SK-N-SH (cell line): ENCODE measurements at regions not wholly inside any gene's neighbourhood (a gene's known extent, or its start where the extent isn't known, plus 50 kb on each side); places are given as distances from the start of the nearest gene placed in this dataset.

Experiments
- CTCF ChIA-PET: fragments of 300-600, 350-600 bp; formaldehyde crosslinking; extraction: SDS; loops from one replicate; lab custom pipeline; 2021; lab: Yijun Ruan, JAX
- POLR2A ChIA-PET: fragments of 350-600 bp; sonication (Branson Sonifier 250); formaldehyde crosslinking; extraction: SDS; loops from one replicate; lab custom pipeline; 2020; ENCODE audit warnings: antibody characterized with exemption, inconsistent platforms; lab: Yijun Ruan, JAX
- DNase-seq: peaks from one replicate; pipeline ENCODE4 v3.0.0; 2012
- H2AFZ ChIP-seq: fragments of 200-600 bp; sonication (generic); 2 replicates; pipeline ENCODE4 v1.8.1; 2016; ENCODE audit warnings: antibody characterized with exemption, mild to moderate bottlenecking, low read depth
- H3F3A ChIP-seq: fragments of 200-600 bp; sonication (generic); replicated peaks from 2 replicates; pipeline ENCODE3; 2016; ENCODE audit warnings: antibody characterized with exemption, mild to moderate bottlenecking; ENCODE audit not compliant: insufficient read depth
- H3K27ac ChIP-seq, 2 experiments: fragments of 200-500 bp in 1 of 2; fragments of 200-600 bp in 1 of 2; sonication (Bioruptor generic) in 1 of 2; sonication (generic), shearing (Covaris generic) in 1 of 2; 2 replicates each; pipeline versions ENCODE4 v1.5.1 to v1.6.1; 2014 to 2016; ENCODE audit warnings: low read depth in 2 of 2, inconsistent platforms in 1 of 2, low read length in 1 of 2, mild to moderate bottlenecking in 1 of 2, mixed read lengths in 1 of 2
- H3K27me3 ChIP-seq: fragments of 200-600 bp; sonication (generic), shearing (Covaris generic); 2 replicates; pipeline ENCODE4 v1.6.1; 2016; ENCODE audit warnings: mixed run types; ENCODE audit not compliant: insufficient read depth
- H3K36me3 ChIP-seq, 2 experiments: fragments of 200-500 bp in 1 of 2; fragments of 200-600 bp in 1 of 2; sonication (Bioruptor generic) in 1 of 2; sonication (generic) in 1 of 2; replicated peaks in 1 of 2; 2 replicates each; pipeline versions ENCODE3 to v1.5.1; 2014 to 2016; ENCODE audit warnings: low read length in 1 of 2, mild to moderate bottlenecking in 1 of 2; ENCODE audit not compliant: insufficient read depth in 2 of 2, control insufficient read depth in 1 of 2
- H3K4me1 ChIP-seq, 2 experiments: fragments of 200-500 bp in 1 of 2; fragments of 200-600 bp in 1 of 2; sonication (Bioruptor generic) in 1 of 2; sonication (generic), shearing (Covaris generic) in 1 of 2; 2 replicates each; pipeline versions ENCODE4 v1.5.1 to v1.6.1; 2014 to 2016; ENCODE audit warnings: low read depth in 1 of 2, low read length in 1 of 2, mixed run types in 1 of 2; ENCODE audit not compliant: insufficient read depth in 2 of 2, control insufficient read depth in 1 of 2
- H3K4me2 ChIP-seq: fragments of 200-600 bp; sonication (generic), shearing (Covaris generic); 2 replicates; pipeline ENCODE4 v1.6.1; 2017; ENCODE audit warnings: mixed run types
- H3K4me3 ChIP-seq, 2 experiments: fragments of 200-500 bp in 1 of 2; fragments of 200-600 bp in 1 of 2; sonication (Bioruptor generic) in 1 of 2; sonication (generic), shearing (Covaris generic) in 1 of 2; 2 replicates each; pipeline versions ENCODE4 v1.5.1 to v1.8.1; 2014 to 2016; ENCODE audit warnings: low read depth in 2 of 2, inconsistent platforms in 1 of 2, low read length in 1 of 2, mild to moderate bottlenecking in 1 of 2, mixed read lengths in 1 of 2, moderate library complexity in 1 of 2
- H3K79me2 ChIP-seq: fragments of 200-600 bp; sonication (generic); 2 replicates; pipeline ENCODE4 v1.8.1; 2017; ENCODE audit warnings: mild to moderate bottlenecking; ENCODE audit not compliant: insufficient read depth
- H3K9ac ChIP-seq: fragments of 200-600 bp; sonication (generic); 2 replicates; pipeline ENCODE4 v1.6.1; 2017; ENCODE audit warnings: mixed run types
- H3K9me2 ChIP-seq: fragments of 200-600 bp; sonication (generic); 2 replicates; pipeline ENCODE4 v1.6.1; 2017; ENCODE audit warnings: mixed run types
- H3K9me3 ChIP-seq: fragments of 200-600 bp; sonication (generic); 2 replicates; pipeline ENCODE4 v1.6.1; 2017; ENCODE audit warnings: mixed run types, mild to moderate bottlenecking, moderate library complexity
- H4K20me1 ChIP-seq: fragments of 200-600 bp; sonication (generic); 2 replicates; pipeline ENCODE4 v1.6.1; 2017; ENCODE audit warnings: mild to moderate bottlenecking, mixed run types; ENCODE audit not compliant: insufficient read depth
- ELF1 ChIP-seq: IDR thresholded peaks from 2 replicates; pipeline ENCODE4 v1.4.0; 2012
- EP300 ChIP-seq, 2 experiments: IDR thresholded peaks; 2 replicates each; pipeline versions ENCODE4 v1.4.0 to v1.6.1; 2012; ENCODE audit warnings: borderline replicate concordance in 1 of 2, low read depth in 1 of 2, low read length in 1 of 2
- EZH2phosphoT487 ChIP-seq: fragments of 200-600 bp; sonication (generic); IDR thresholded peaks from 2 replicates; pipeline ENCODE4 v1.6.1; 2017; ENCODE audit warnings: low read depth, mixed run types, mild to moderate bottlenecking, antibody characterized with exemption, moderate library complexity, borderline replicate concordance
- FOXJ3 ChIP-seq: sonication (generic); formaldehyde crosslinking; IDR thresholded peaks from 2 replicates; pipeline ENCODE4 v1.5.1; 2020; ENCODE audit warnings: mild to moderate bottlenecking, missing genetic modification reagents
- FOXM1 ChIP-seq: IDR thresholded peaks from 2 replicates; pipeline ENCODE4 v1.4.0; 2012; ENCODE audit warnings: low read depth, mild to moderate bottlenecking
- GABPA ChIP-seq: IDR thresholded peaks from 2 replicates; pipeline ENCODE4 v1.4.0; 2012; ENCODE audit warnings: low read depth, mild to moderate bottlenecking
- GATA2 ChIP-seq: sonication (generic); formaldehyde crosslinking; IDR thresholded peaks from 2 replicates; pipeline ENCODE4 v1.5.0; 2020; ENCODE audit warnings: mild to moderate bottlenecking, missing genetic modification reagents
- JUND ChIP-seq: IDR thresholded peaks from 2 replicates; pipeline ENCODE4 v1.4.0; 2012
- MAX ChIP-seq: IDR thresholded peaks from 2 replicates; pipeline ENCODE4 v1.4.0; 2012; ENCODE audit warnings: low read depth
- MEF2A ChIP-seq: IDR thresholded peaks from 2 replicates; pipeline ENCODE4 v1.4.0; 2012; ENCODE audit warnings: low read depth, borderline replicate concordance
- MXI1 ChIP-seq: IDR thresholded peaks from 2 replicates; pipeline ENCODE4 v1.6.1; 2012; ENCODE audit warnings: mild to moderate bottlenecking, low read depth, low read length, improper control_type of control experiment
- NFIC ChIP-seq: IDR thresholded peaks from 2 replicates; pipeline ENCODE4 v1.4.0; 2012; ENCODE audit warnings: borderline replicate concordance
- NRF1 ChIP-seq: IDR thresholded peaks from 2 replicates; pipeline ENCODE4 v1.6.1; 2012; ENCODE audit warnings: low read depth, mild to moderate bottlenecking, low read length
- RXRA ChIP-seq: IDR thresholded peaks from 2 replicates; pipeline ENCODE4 v1.4.0; 2012; ENCODE audit warnings: low read depth, mild to moderate bottlenecking, borderline replicate concordance
- SMC3 ChIP-seq: IDR thresholded peaks from 2 replicates; pipeline ENCODE4 v1.6.1; 2012; ENCODE audit warnings: low read depth, low read length, improper control_type of control experiment
- TAF1 ChIP-seq: IDR thresholded peaks from 2 replicates; pipeline ENCODE4 v1.6.1; 2012; ENCODE audit warnings: low read depth, mild to moderate bottlenecking, low read length, moderate library complexity, borderline replicate concordance
- TCF12 ChIP-seq: IDR thresholded peaks from 2 replicates; pipeline ENCODE4 v1.4.0; 2012
- TEAD4 ChIP-seq: IDR thresholded peaks from 2 replicates; pipeline ENCODE4 v1.4.0; 2012; ENCODE audit warnings: mild to moderate bottlenecking, borderline replicate concordance; ENCODE audit not compliant: insufficient read depth
- USF2 ChIP-seq: fragments of 150-350 bp; IDR thresholded peaks from 2 replicates; pipeline ENCODE4 v1.6.1; 2017; ENCODE audit warnings: antibody characterized with exemption, low read length, low read depth, borderline replicate concordance
- ZBTB33 ChIP-seq: IDR thresholded peaks from 2 replicates; pipeline ENCODE4 v1.4.0; 2012; ENCODE audit warnings: low read depth, borderline replicate concordance
- WGBS: methylation state at CpG from one replicate; pipeline ENCODE4 v1.1.6; 2017; ENCODE audit warnings: low lambda C conversion rate; 5-methylcytosine and 5-hydroxymethylcytosine counted together

GRCh38 chr2:45193581-45193980, 184.3 kb upstream of the SIX2 start:
- no peak overlapping the region for H3K4me2 ChIP-seq
- peaks cover 10% of the 10 kb centered on the region for H3K9me3 ChIP-seq
- no peak for DNase-seq
- H3K79me2 ChIP-seq: no peaks in the 10 kb centered on the region
- no peak overlapping the region for H2AFZ ChIP-seq
- WGBS: 80% methylated on average over 4 of the region's 4 CpGs
- H3F3A ChIP-seq: no peaks in the 10 kb centered on the region
- POLR2A ChIA-PET: no interaction called here
- no peaks in the 10 kb centered on the region for H3K9me2 ChIP-seq
- no peaks in the 10 kb centered on the region for H3K27me3 ChIP-seq
- H4K20me1 ChIP-seq: no peaks in the 10 kb centered on the region
- TF ChIP-seq NFIC: no peak
- TF ChIP-seq TEAD4: no peak
- no peak for TF ChIP-seq FOXM1
- TF ChIP-seq ELF1: no peak
- no peak for TF ChIP-seq MXI1
- TF ChIP-seq USF2: no peak
- no peak for TF ChIP-seq GABPA
- no peak for TF ChIP-seq FOXJ3 (CRISPR knock-in tag)
- no peak for TF ChIP-seq SMC3
- TF ChIP-seq NRF1: no peak
- no peak for TF ChIP-seq JUND
- TF ChIP-seq ZBTB33: no peak
- no peak for TF ChIP-seq MEF2A
- no peak for TF ChIP-seq TCF12
- no peak for TF ChIP-seq TAF1
- TF ChIP-seq RXRA: no peak
- no peak for TF ChIP-seq MAX
- TF ChIP-seq EZH2phosphoT487: no peak
- no peak for TF ChIP-seq EP300 (IDR thresholded peaks at IDR 0.05; ENCODE audit: borderline replicate concordance in 1 of 2, low read depth in 1 of 2, low read length in 1 of 2)
- no peak for TF ChIP-seq GATA2 (CRISPR knock-in tag)
- TF ChIP-seq, all 33 proteins: peak for 0
- CTCF ChIA-PET: interaction anchor here (0.8 kb wide), 1 partner anchor 19 kb away, joined by 4 read pairs; no protein-coding TSS in a partner anchor
- H3K9ac ChIP-seq: no peak overlapping the region
- no peak overlapping the region for H3K27ac ChIP-seq
- no peaks in the 10 kb centered on the region for H3K36me3 ChIP-seq
- no peak overlapping the region for H3K4me3 ChIP-seq
- peaks cover 0 to 19% of the 10 kb centered on the region in 2 experiments; a peak in 2 of 4 replicates for H3K4me1 ChIP-seq
